Small intestine (tissue), 7 donors: ENCODE measurements at regions not wholly inside any gene's neighbourhood (a gene's known extent, or its start where the extent isn't known, plus 50 kb on each side); places are given as distances from the start of the nearest gene placed in this dataset.
A peak's percentile ranks its signal among the peaks of the same experiment; 100 is the strongest.

Experiments
- DNase-seq, 2 donors: peaks; one replicate each; pipeline versions ENCODE4 v3.0.0 to v3.0.0-alpha.2; 2013
- FAIRE-seq: peaks from 2 replicates; lab custom pipeline; 2012; peaks lifted over from hg19 to GRCh38; lab: Jason Lieb, UNC
- H3K27ac ChIP-seq, 3 donors: one replicate each; pipeline ENCODE4 v1.5.1; 2013; ENCODE audit warnings: low read length in 2 of 3, mild to moderate bottlenecking in 2 of 3, control low read depth in 1 of 3, inconsistent platforms in 1 of 3, low read depth in 1 of 3, moderate library complexity in 1 of 3
- H3K27me3 ChIP-seq, 3 donors: one replicate each; pipeline ENCODE4 v1.6.1; 2013; ENCODE audit warnings: low read length in 3 of 3, inconsistent platforms in 1 of 3; ENCODE audit not compliant: control insufficient read depth in 3 of 3, insufficient read depth in 3 of 3
- H3K36me3 ChIP-seq, 3 donors: one replicate each; pipeline ENCODE4 v1.6.1; 2013; ENCODE audit warnings: low read length in 3 of 3, inconsistent platforms in 1 of 3, low read depth in 1 of 3, mild to moderate bottlenecking in 1 of 3, moderate library complexity in 1 of 3; ENCODE audit not compliant: control insufficient read depth in 3 of 3, insufficient read depth in 2 of 3
- H3K4me1 ChIP-seq, 3 donors: one replicate each; pipeline ENCODE4 v1.6.1; 2013; ENCODE audit warnings: low read length in 2 of 3, inconsistent platforms in 1 of 3, low read depth in 1 of 3, mild to moderate bottlenecking in 1 of 3, moderate library complexity in 1 of 3; ENCODE audit not compliant: control insufficient read depth in 3 of 3, insufficient read depth in 2 of 3
- H3K4me3 ChIP-seq, 3 donors: one replicate each; pipeline ENCODE4 v1.5.1; 2013; ENCODE audit warnings: low read length in 3 of 3, control low read depth in 1 of 3, inconsistent platforms in 1 of 3, low read depth in 1 of 3, mild to moderate bottlenecking in 1 of 3, moderate library complexity in 1 of 3
- H3K9me3 ChIP-seq, 2 donors: one replicate each; pipeline ENCODE4 v1.6.1; 2013; ENCODE audit warnings: low read depth in 1 of 2, low read length in 1 of 2; ENCODE audit not compliant: control insufficient read depth in 2 of 2, insufficient read depth in 1 of 2
- WGBS, 3 donors: extraction: QIAGEN DNeasy Blood & Tissue Kit; methylation state at CpG; one replicate each; pipeline ENCODE4 v1.1.7; 2013; 5-methylcytosine and 5-hydroxymethylcytosine counted together
- donor health status: healthy with polysubstance abuse.
- donor health status: control.
- donor health status: control.
- donor health status: Bipolar disorder and iron deficiency.
- donor health status: healthy.

DNA sequence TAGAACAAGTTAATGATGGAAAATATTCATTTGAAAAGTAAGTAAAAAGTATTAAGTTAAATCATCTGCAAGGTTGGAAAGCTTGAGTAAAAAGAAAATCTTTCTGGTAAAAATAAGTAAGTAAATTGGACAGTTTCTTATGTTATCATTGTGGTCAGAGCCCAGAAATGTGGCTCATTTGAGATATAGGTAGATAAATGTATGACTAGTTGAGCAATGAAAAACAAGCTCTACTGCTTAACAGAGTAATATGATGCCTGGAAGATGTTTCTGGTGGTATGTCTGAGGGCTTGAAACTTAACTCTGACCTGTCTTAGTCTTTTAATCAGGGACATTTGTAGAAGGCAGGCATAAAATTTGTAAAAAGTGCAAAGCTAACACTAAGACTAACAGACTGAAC lies 444.0 kb downstream of the MFSD1 start:
- Histone ChIP-seq H3K4me3 (no peak overlapping the region), H3K27ac (no peak overlapping the region), H3K27me3 (no peaks in the 10 kb centered on the region), H3K9me3 (no peaks in the 10 kb centered on the region), H3K4me1 (no peaks in the 10 kb centered on the region), H3K36me3 (no peaks in the 10 kb centered on the region)
- DNase-seq (no peak), FAIRE-seq (no peak)

DNA sequence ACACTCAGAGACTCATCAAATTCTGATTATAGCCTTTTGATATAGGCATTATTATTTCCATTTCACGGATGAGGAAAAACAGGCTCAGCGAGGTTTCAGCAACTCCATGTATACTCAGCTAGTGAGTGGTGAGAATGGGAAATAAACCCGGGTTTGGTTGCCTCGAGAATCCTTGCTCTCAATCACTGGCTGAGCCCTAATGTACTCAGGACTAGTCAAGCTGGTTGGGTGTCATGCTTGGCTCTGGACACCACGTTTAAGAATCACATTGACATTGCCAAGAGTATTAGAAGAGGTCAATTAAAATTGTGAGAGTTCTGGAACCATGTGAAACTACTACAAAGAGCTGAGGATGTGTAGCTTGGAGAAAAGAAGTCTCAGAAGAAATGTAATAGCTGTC lies 444.5 kb downstream of the MFSD1 start:
- 70 to 71% (median 70%) methylated on average over 5 of the region's 5 CpGs for WGBS, 3 donors
- H3K4me3 ChIP-seq = no peak overlapping the region
- no peak overlapping the region for H3K27ac ChIP-seq
- no peaks in the 10 kb centered on the region for H3K4me1 ChIP-seq
- H3K9me3 ChIP-seq = no peaks in the 10 kb centered on the region
- DNase-seq (no peak), FAIRE-seq (no peak)
- no peaks in the 10 kb centered on the region for H3K27me3 ChIP-seq
- H3K36me3 ChIP-seq = no peaks in the 10 kb centered on the region

DNA sequence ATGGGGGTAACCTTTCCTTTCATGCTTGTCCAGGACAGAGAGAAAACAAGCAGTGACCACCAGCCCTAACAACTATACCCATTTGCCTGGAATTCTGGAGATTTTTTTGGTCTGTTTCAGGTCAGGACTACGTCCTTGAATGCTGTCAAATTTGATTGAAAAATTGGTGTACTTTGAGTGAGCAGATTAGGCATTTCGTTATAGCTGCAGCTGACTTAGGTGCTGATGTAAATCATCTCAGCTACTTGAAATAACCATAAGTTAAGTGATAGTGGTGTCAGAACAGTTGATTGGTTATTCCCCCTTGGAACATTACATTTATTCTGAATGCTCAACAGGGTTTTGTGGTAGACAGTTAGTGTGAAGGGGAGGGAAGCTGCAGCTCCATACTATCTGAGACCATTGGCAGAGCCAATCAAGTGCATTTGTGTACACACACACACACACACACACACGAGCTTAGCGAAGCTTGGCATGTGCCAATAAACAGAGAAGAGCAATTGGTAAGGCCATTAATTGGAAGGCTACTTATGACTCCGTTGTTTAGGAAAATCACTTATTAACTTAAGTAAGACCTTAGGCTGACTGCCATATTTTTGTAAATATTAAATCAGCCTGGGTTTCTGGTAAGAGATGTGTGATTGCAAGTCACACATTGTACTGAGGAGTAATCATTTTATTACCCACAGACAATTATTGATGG lies 447.8 kb downstream of the MFSD1 start:
- peaks cover 0 to 3% of the 10 kb centered on the region in 2 donors for H3K9me3 ChIP-seq
- DNase-seq (no peak), FAIRE-seq (no peak)
- no peaks in the 10 kb centered on the region for H3K27me3 ChIP-seq
- H3K36me3 ChIP-seq = no peaks in the 10 kb centered on the region
- no peak overlapping the region for H3K27ac ChIP-seq
- H3K4me3 ChIP-seq = no peak overlapping the region
- 27 to 43% (median 32%) methylated on average over 5 of the region's 5 CpGs for WGBS, 3 donors
- no peaks in the 10 kb centered on the region for H3K4me1 ChIP-seq

DNA sequence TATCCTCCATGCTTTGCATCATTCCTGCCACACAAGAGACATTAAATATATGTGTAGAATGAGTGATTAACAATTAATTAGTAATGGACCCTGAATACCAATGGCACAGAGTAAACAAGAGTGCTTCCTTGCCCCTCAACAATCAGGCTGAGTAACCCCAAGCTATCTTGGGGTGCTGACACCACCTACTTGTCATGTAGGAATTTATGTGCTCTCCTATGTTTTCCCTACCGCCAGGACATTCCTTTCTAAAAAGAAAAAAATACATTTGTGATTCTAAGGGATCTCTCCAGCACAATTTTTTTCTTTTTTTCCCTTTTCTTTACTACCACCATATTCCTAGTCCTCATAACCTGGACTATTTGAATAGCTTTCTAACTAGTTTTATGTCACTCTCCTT lies 449.1 kb downstream of the MFSD1 start:
- no peaks in the 10 kb centered on the region for H3K27me3 ChIP-seq
- no peak overlapping the region for H3K27ac ChIP-seq
- H3K4me3 ChIP-seq = no peak overlapping the region
- no peaks in the 10 kb centered on the region for H3K36me3 ChIP-seq
- FAIRE-seq (no peak), DNase-seq (no peak)
- 85 to 88% (median 85%) methylated on average over 1 of the region's 1 CpG for WGBS, 3 donors
- H3K9me3 ChIP-seq = peaks cover 0 to 3% of the 10 kb centered on the region in 2 donors
- no peaks in the 10 kb centered on the region for H3K4me1 ChIP-seq

DNA sequence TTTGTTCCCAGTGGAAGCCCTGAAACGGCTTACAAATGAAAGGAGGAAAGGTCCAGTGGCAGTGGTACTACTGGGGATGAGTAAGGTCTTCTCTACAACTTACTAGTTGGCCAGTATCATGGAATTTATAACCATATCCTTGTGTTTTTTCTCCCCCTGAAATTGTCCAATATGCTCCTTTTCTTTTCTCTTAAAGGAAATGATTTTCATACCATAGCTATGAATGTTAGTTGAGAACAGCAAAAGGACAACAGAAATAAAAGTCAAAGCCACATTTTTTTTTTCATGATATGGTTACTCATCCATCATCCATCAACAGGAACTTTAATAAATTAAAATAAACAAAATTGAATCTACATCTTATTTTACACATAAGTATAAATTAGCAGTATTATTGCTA lies 450.4 kb downstream of the MFSD1 start:
- no peak for FAIRE-seq
- Histone ChIP-seq H3K27me3 (no peaks in the 10 kb centered on the region), H3K27ac (no peak overlapping the region), H3K9me3 (peaks cover 0 to 3% of the 10 kb centered on the region in 2 donors), H3K4me3 (no peak overlapping the region), H3K36me3 (no peaks in the 10 kb centered on the region), H3K4me1 (no peaks in the 10 kb centered on the region)
- DNase-seq = no peak
- WGBS, 3 donors = 38 to 53% (median 39%) methylated on average over 1 of the region's 1 CpG

DNA sequence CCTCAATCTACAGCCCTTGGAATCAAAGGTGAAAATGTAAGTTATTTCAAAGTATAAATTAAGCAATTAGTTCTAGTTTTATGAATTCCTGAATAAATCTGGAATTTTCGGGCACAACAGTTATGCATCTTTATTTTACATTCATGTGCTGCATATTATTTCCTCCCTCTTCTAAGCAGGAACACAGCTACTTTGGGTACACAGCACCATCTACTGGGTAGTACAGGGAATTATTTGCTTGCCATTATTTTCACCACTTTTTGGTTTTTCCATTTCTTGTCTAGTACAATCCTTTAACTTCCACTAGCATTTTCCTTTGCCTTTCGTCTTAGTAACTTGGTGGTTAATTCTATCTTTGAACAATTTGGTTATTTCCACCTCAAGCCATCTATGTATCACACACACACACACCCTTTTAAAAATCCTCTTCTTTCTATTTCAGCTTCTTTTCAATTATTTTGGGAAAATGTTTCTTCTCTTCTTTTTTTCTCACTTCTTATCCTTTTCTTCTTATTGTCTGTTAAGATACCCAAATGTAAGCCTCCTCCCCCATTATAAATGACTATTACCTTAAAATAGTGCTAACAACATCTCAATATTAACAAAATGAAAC lies 451.0 kb downstream of the MFSD1 start:
- Histone ChIP-seq H3K27ac (no peak overlapping the region), H3K27me3 (no peaks in the 10 kb centered on the region), H3K4me1 (no peaks in the 10 kb centered on the region), H3K4me3 (no peak overlapping the region), H3K36me3 (no peaks in the 10 kb centered on the region), H3K9me3 (peaks cover 0 to 3% of the 10 kb centered on the region in 2 donors)
- DNase-seq = peak in 1 of 2 donors; percentile 4
- 30 to 36% (median 31%) methylated on average over 2 of the region's 2 CpGs for WGBS, 3 donors
- FAIRE-seq = no peak

DNA sequence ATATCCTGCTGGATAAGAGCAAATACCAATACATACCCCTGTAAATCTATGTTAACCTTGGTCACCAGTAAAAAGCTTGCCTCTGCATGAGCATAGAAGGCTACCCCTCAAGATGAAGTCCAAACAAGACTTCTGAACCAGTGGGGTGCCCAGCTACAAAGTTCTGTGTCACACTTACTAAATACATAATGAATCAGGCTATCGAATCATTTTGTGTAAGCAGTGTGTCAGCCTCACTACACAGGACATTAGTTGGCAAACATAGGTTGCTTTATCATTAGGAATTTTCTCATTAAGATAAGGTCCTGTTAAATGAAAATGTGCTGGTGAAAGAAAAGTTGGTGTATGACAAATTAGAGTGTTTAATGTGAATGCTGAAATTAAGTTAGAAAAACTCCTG lies 452.0 kb downstream of the MFSD1 start:
- Histone ChIP-seq H3K27ac (no peak overlapping the region), H3K9me3 (peaks cover 0 to 3% of the 10 kb centered on the region in 2 donors), H3K4me3 (no peak overlapping the region), H3K27me3 (no peaks in the 10 kb centered on the region), H3K36me3 (no peaks in the 10 kb centered on the region), H3K4me1 (no peaks in the 10 kb centered on the region)
- no peak for FAIRE-seq
- DNase-seq = no peak
- WGBS, 3 donors = 33 to 80% (median 36%) methylated on average over 1 of the region's 1 CpG

DNA sequence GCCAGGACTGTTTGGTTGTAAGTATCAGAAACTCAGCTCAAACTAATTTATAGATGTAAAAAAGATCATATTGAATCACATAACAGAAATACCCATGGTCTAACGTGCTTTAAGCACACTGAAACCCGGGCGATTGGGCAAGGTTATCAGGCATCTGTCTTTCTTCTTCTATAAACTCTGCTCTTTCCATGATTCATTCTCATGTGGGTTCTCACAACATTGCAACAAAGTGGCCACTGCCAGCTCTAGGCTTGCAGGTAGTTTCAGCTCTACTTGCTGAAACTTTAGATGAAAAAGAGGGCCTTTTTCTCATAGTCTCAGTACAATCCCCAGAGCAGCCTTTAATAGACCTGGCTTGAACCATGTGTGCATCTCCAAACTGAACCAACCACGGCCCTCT lies 456.1 kb downstream of the MFSD1 start:
- Histone ChIP-seq H3K4me3 (no peak overlapping the region), H3K36me3 (no peaks in the 10 kb centered on the region), H3K9me3 (no peaks in the 10 kb centered on the region), H3K27ac (no peak overlapping the region), H3K4me1 (no peaks in the 10 kb centered on the region), H3K27me3 (peaks cover 0 to under 1% (median 0%) of the 10 kb centered on the region in 3 donors)
- 76 to 82% (median 80%) methylated on average over 4 of the region's 4 CpGs for WGBS, 3 donors
- no peak for FAIRE-seq
- DNase-seq = no peak
